PC-9 (cell line): ENCODE measurements at regions not wholly inside any gene's neighbourhood (a gene's known extent, or its start where the extent isn't known, plus 50 kb on each side); places are given as distances from the start of the nearest gene placed in this dataset.

Experiments
- BruUV-seq: library from RNA; stranded (reverse); fragments of 400-500 nt; replicated peaks from 2 replicates; lab custom pipeline; 2021; lab: Mats Ljungman, UMichigan
- CTCF ChIA-PET: fragments of 300-600 bp; sonication (Branson Sonifier 250); formaldehyde crosslinking; loops from one replicate; lab custom pipeline; 2022; ENCODE audit warnings: antibody characterized with exemption; lab: Charles Lee
- POLR2A ChIA-PET: fragments of 300-600 bp; sonication (Branson Sonifier 250); formaldehyde crosslinking; loops from one replicate; lab custom pipeline; 2022; ENCODE audit warnings: antibody characterized with exemption; ENCODE audit not compliant: unreplicated experiment; lab: Charles Lee
- DNase-seq, 2 experiments: peaks; one replicate each; pipeline versions ENCODE4 v3.0.0 to v3.0.0-alpha.2; 2015 to 2022; ENCODE audit warnings: mixed read lengths in 1 of 2
- H2AFZ ChIP-seq: fragments of 200-600 bp; sonication (generic); 2 replicates; pipeline ENCODE4 v1.8.1; 2017; ENCODE audit warnings: antibody characterized with exemption
- H3F3A ChIP-seq: fragments of 200-600 bp; sonication (generic); 2 replicates; pipeline ENCODE4 v1.8.1; 2017; ENCODE audit warnings: antibody characterized with exemption, mild to moderate bottlenecking, low read depth; ENCODE audit not compliant: insufficient read depth
- H3K27ac ChIP-seq: fragments of 200-600 bp; sonication (generic); 2 replicates; pipeline ENCODE4 v1.6.1; 2016; ENCODE audit warnings: mixed run types
- H3K27me3 ChIP-seq: fragments of 200-600 bp; sonication (generic); 2 replicates; pipeline ENCODE4 v1.6.1; 2016; ENCODE audit warnings: low read depth, mixed run types; ENCODE audit not compliant: insufficient read depth
- H3K36me3 ChIP-seq: fragments of 200-600 bp; sonication (generic); 2 replicates; pipeline ENCODE4 v1.6.1; 2016; ENCODE audit warnings: low read depth, mixed run types
- H3K4me1 ChIP-seq: fragments of 200-600 bp; sonication (generic); replicated peaks from 2 replicates; pipeline ENCODE4 v1.6.1; 2016; ENCODE audit warnings: mixed run types; ENCODE audit not compliant: insufficient read depth
- H3K4me2 ChIP-seq: fragments of 200-600 bp; sonication (generic); 2 replicates; pipeline ENCODE4 v1.6.1; 2017; ENCODE audit warnings: mixed run types
- H3K4me3 ChIP-seq: fragments of 200-600 bp; sonication (generic); 2 replicates; pipeline ENCODE4 v1.6.1; 2016; ENCODE audit warnings: mixed run types
- H3K79me2 ChIP-seq: fragments of 200-600 bp; sonication (generic); 2 replicates; pipeline ENCODE4 v1.6.1; 2017; ENCODE audit warnings: low read depth, mixed run types
- H3K9me2 ChIP-seq: fragments of 200-600 bp; sonication (generic); 2 replicates; pipeline ENCODE4 v1.8.1; 2017; ENCODE audit warnings: mild to moderate bottlenecking; ENCODE audit not compliant: insufficient read depth
- H3K9me3 ChIP-seq: fragments of 200-600 bp; sonication (generic); 2 replicates; pipeline ENCODE4 v1.8.1; 2016; ENCODE audit warnings: low read depth; ENCODE audit not compliant: insufficient read depth
- H4K20me1 ChIP-seq: fragments of 200-600 bp; sonication (generic); 2 replicates; pipeline ENCODE4 v1.8.1; 2017; ENCODE audit not compliant: insufficient read depth
- CTCF ChIP-seq: fragments of 200-600 bp; sonication (generic); conservative IDR thresholded peaks from 2 replicates; pipeline ENCODE4 v1.6.1; 2017; ENCODE audit warnings: mixed run types, antibody characterized with exemption, mild to moderate bottlenecking, moderate library complexity
- EZH2 ChIP-seq: fragments of 200-600 bp; sonication (generic); IDR thresholded peaks from 2 replicates; pipeline ENCODE4 v1.8.0; 2017; ENCODE audit warnings: antibody characterized with exemption, low read depth
- intact Hi-C: fragments of 100-400 bp; cut with micrococcal nuclease; formaldehyde crosslinking; loops from one replicate; pipeline ENCODE4 v1.10.0; 2022; ENCODE audit not compliant: unreplicated experiment

GRCh38 chr7:54885285-54885684, 126.3 kb upstream of the SEC61G start:
- Histone ChIP-seq H3F3A (no peaks in the 10 kb centered on the region), H3K27ac (no peak overlapping the region), H3K27me3 (no peaks in the 10 kb centered on the region), H2AFZ (no peak overlapping the region), H4K20me1 (no peaks in the 10 kb centered on the region), H3K36me3 (no peaks in the 10 kb centered on the region), H3K4me3 (no peak overlapping the region), H3K9me3 (no peaks in the 10 kb centered on the region), H3K9me2 (no peaks in the 10 kb centered on the region; the same call in none of the 2 replicates), H3K4me1 (no peaks in the 10 kb centered on the region; the same call in 1 of the 2 replicates), H3K79me2 (no peaks in the 10 kb centered on the region), H3K4me2 (no peak overlapping the region)
- TF ChIP-seq EZH2 = no peak
- no peak for TF ChIP-seq CTCF
- intact Hi-C loops = no loop called here
- no TSS peak for BruUV-seq
- DNase-seq = no peak
- CTCF ChIA-PET = no interaction called here
- POLR2A ChIA-PET = no interaction called here

- no peak overlapping the region for H3K4me3 ChIP-seq
Measured at GRCh38 chr7:54888067-54888733, 129.2 kb upstream of the SEC61G start.

GRCh38 chr7:54888734-54889082, 129.7 kb upstream of the SEC61G start:
- Histone ChIP-seq H3K79me2 (no peaks in the 10 kb centered on the region), H2AFZ (no peak overlapping the region), H3K36me3 (no peaks in the 10 kb centered on the region), H3K27me3 (no peaks in the 10 kb centered on the region), H4K20me1 (no peaks in the 10 kb centered on the region), H3K9me2 (peaks cover 4% of the 10 kb centered on the region; the same call in 1 of the 2 replicates), H3K4me1 (no peaks in the 10 kb centered on the region), H3K4me3 (no peak overlapping the region), H3F3A (no peaks in the 10 kb centered on the region), H3K9me3 (no peaks in the 10 kb centered on the region), H3K27ac (no peak overlapping the region), H3K4me2 (no peak overlapping the region)
- DNase-seq = no peak
- TF ChIP-seq EZH2 (no peak), CTCF (no peak)
- CTCF ChIA-PET = interaction anchor here (0.5 kb wide), 1 partner anchor 55 kb away, joined by 5 read pairs; no protein-coding TSS in a partner anchor
- POLR2A ChIA-PET = no interaction called here
- BruUV-seq = no TSS peak
- intact Hi-C loops = no loop called here

More at GRCh38 chr7:54888067-54888733, 129.2 kb upstream of the SEC61G start:
- no peaks in the 10 kb centered on the region for H4K20me1 ChIP-seq
- H3K27me3 ChIP-seq = no peaks in the 10 kb centered on the region
- no peaks in the 10 kb centered on the region for H3K9me3 ChIP-seq
- DNase-seq = no peak
- no peaks in the 10 kb centered on the region for H3K36me3 ChIP-seq
- no peak overlapping the region for H2AFZ ChIP-seq
- ChIA-PET CTCF (interaction anchor here (0.5 to 0.7 kb wide), 2 partner anchors 55 to 1612 kb away, joined by 3 to 5 read pairs; no protein-coding TSS in a partner anchor), POLR2A (no interaction called here)
- no TSS peak for BruUV-seq
- no peak for TF ChIP-seq EZH2
- TF ChIP-seq CTCF = no peak
- H3F3A ChIP-seq = no peaks in the 10 kb centered on the region
- intact Hi-C loops = no loop called here
- no peak overlapping the region for H3K4me2 ChIP-seq
- H3K9me2 ChIP-seq = peaks cover 4% of the 10 kb centered on the region; the same call in 1 of the 2 replicates
- no peak overlapping the region for H3K27ac ChIP-seq
- H3K4me1 ChIP-seq = no peaks in the 10 kb centered on the region
- H3K79me2 ChIP-seq = no peaks in the 10 kb centered on the region
